ENCODE measurements at regions not wholly inside any gene's neighbourhood (a gene's known extent, or its start where the extent isn't known, plus 50 kb on each side); places are given as distances from the start of the nearest gene placed in this dataset.

GRCh38 chr12:73452672-73453469, 1084.8 kb upstream of the ATXN7L3B start:
- Histone ChIP-seq H4K20me1 (ENCODE audit: insufficient read depth) (no peaks in the 10 kb centered on the region), H3K9me2 (ENCODE audit: insufficient read depth, low read length) (no peaks in the 10 kb centered on the region), H3K4me3 (ENCODE audit: low read length) (no peak overlapping the region), H3K9ac (ENCODE audit: low read length) (no peak overlapping the region), H3K27ac (ENCODE audit: low read length) (no peak overlapping the region), H3F3A (ENCODE audit: insufficient read depth, low read length, poor library complexity, severe bottlenecking) (no peaks in the 10 kb centered on the region), H3K79me2 (replicated peaks; ENCODE audit: insufficient read depth, low read length) (no peaks in the 10 kb centered on the region), H2AFZ (ENCODE audit: low read depth, low read length) (no peak overlapping the region), H3K4me2 (ENCODE audit: low read length) (no peak overlapping the region), H3K27me3 (ENCODE audit: insufficient read depth, low read depth, low read length) (no peaks in the 10 kb centered on the region), H3K36me3 (ENCODE audit: insufficient read depth, low read length) (no peaks in the 10 kb centered on the region), H3K9me3 (ENCODE audit: low read length) (no peaks in the 10 kb centered on the region)
- no peak for TF ChIP-seq RAD21 (conservative IDR thresholded peaks at IDR 0.05)
- no peak for TF ChIP-seq SMC3 (conservative IDR thresholded peaks at IDR 0.05; ENCODE audit: poor library complexity)
- no peak for TF ChIP-seq EP300 (conservative IDR thresholded peaks at IDR 0.05; ENCODE audit: poor library complexity, severe bottlenecking)
- TF ChIP-seq REST (IDR thresholded peaks at IDR 0.05; ENCODE audit: borderline replicate concordance): no peak
- no peak for TF ChIP-seq CTCF (IDR thresholded peaks at IDR 0.05; ENCODE audit: poor library complexity, severe bottlenecking)
- no peak for TF ChIP-seq EZH2 (IDR thresholded peaks at IDR 0.05; ENCODE audit: borderline replicate concordance, insufficient read depth, low read length, poor library complexity, severe bottlenecking)
- no peak for TF ChIP-seq TAF1 (IDR thresholded peaks at IDR 0.05; ENCODE audit: low read depth)
- TF ChIP-seq MXI1 (conservative IDR thresholded peaks at IDR 0.05; ENCODE audit: poor library complexity, severe bottlenecking): no peak
- no peak for TF ChIP-seq POLR2AphosphoS5 (IDR thresholded peaks at IDR 0.05)

GRCh38 chr12:73460212-73460611, 1077.4 kb upstream of the ATXN7L3B start:
- no peak for TF ChIP-seq RAD21 (conservative IDR thresholded peaks at IDR 0.05)
- no peak for TF ChIP-seq POLR2AphosphoS5 (IDR thresholded peaks at IDR 0.05)
- TF ChIP-seq SMC3 (conservative IDR thresholded peaks at IDR 0.05; ENCODE audit: poor library complexity): no peak
- TF ChIP-seq EP300 (conservative IDR thresholded peaks at IDR 0.05; ENCODE audit: poor library complexity, severe bottlenecking): no peak
- TF ChIP-seq TAF1 (IDR thresholded peaks at IDR 0.05; ENCODE audit: low read depth): no peak
- TF ChIP-seq REST (IDR thresholded peaks at IDR 0.05; ENCODE audit: borderline replicate concordance): no peak
- TF ChIP-seq MXI1 (conservative IDR thresholded peaks at IDR 0.05; ENCODE audit: poor library complexity, severe bottlenecking): no peak
- no peak for TF ChIP-seq EZH2 (IDR thresholded peaks at IDR 0.05; ENCODE audit: borderline replicate concordance, insufficient read depth, low read length, poor library complexity, severe bottlenecking)
- no peak for TF ChIP-seq CTCF (IDR thresholded peaks at IDR 0.05; ENCODE audit: poor library complexity, severe bottlenecking)
- Histone ChIP-seq H3K4me2 (ENCODE audit: low read length) (no peak overlapping the region), H4K20me1 (ENCODE audit: insufficient read depth) (no peaks in the 10 kb centered on the region), H3K9me2 (ENCODE audit: insufficient read depth, low read length) (no peaks in the 10 kb centered on the region), H3K79me2 (replicated peaks; ENCODE audit: insufficient read depth, low read length) (no peaks in the 10 kb centered on the region), H3K27ac (ENCODE audit: low read length) (no peak overlapping the region), H2AFZ (ENCODE audit: low read depth, low read length) (no peak overlapping the region), H3K9me3 (ENCODE audit: low read length) (no peaks in the 10 kb centered on the region), H3K4me3 (ENCODE audit: low read length) (no peak overlapping the region), H3K36me3 (ENCODE audit: insufficient read depth, low read length) (no peaks in the 10 kb centered on the region), H3F3A (ENCODE audit: insufficient read depth, low read length, poor library complexity, severe bottlenecking) (no peaks in the 10 kb centered on the region), H3K27me3 (ENCODE audit: insufficient read depth, low read depth, low read length) (no peaks in the 10 kb centered on the region), H3K9ac (ENCODE audit: low read length) (no peak overlapping the region)

Measured in neural cell (in vitro differentiated cells).